GM12891 (cell line): ENCODE measurements at regions not wholly inside any gene's neighbourhood (a gene's known extent, or its start where the extent isn't known, plus 50 kb on each side); places are given as distances from the start of the nearest gene placed in this dataset.

ENCODE experiments used
- POLR2A ChIP-seq: IDR thresholded peaks from 2 replicates; pipeline ENCODE4 v1.6.1; 2011; ENCODE audit warnings: low read depth, low read length, control low read depth
- POLR2AphosphoS5 ChIP-seq: IDR thresholded peaks from 2 replicates; pipeline ENCODE4 v1.6.1; 2011; ENCODE audit warnings: low read depth, low read length, control low read depth
- SPI1 ChIP-seq: IDR thresholded peaks from 2 replicates; pipeline ENCODE4 v1.6.1; 2011; ENCODE audit warnings: low read depth, low read length, control low read depth
- TAF1 ChIP-seq: IDR thresholded peaks from 2 replicates; pipeline ENCODE4 v1.6.1; 2011; ENCODE audit warnings: low read depth, low read length, control low read depth

GRCh38 chr9:126084008-126084407 is 242.6 kb upstream of the MVB12B start:
- TF ChIP-seq POLR2A (no peak), POLR2AphosphoS5 (no peak), TAF1 (no peak), SPI1 (no peak)
